ENCODE measurements at regions not wholly inside any gene's neighbourhood (a gene's known extent, or its start where the extent isn't known, plus 50 kb on each side); places are given as distances from the start of the nearest gene placed in this dataset.

GRCh38 chr5:167168971-167169370 lies 1122.5 kb upstream of the WWC1 start:
- Histone ChIP-seq H3K4me1 (no peaks in the 10 kb centered on the region), H3K4me3 (no peak overlapping the region), H3K27ac (no peak overlapping the region), H3K36me3 (no peaks in the 10 kb centered on the region), H3K27me3 (no peaks in the 10 kb centered on the region), H3K9me3 (no peaks in the 10 kb centered on the region)
- ATAC-seq, result no peak
- TF ChIP-seq CTCF (IDR thresholded peaks at IDR 0.05 in 4 of 5, conservative IDR thresholded peaks at IDR 0.05 in 1 of 5) (no peak), POLR2A (IDR thresholded peaks at IDR 0.05) (no peak)
- intact Hi-C loops (cut with DNase I; ENCODE audit: low total_unique reads), result no loop called here
- DNase-seq, result no peak
- in situ Hi-C loops (cut with MboI; ENCODE audit: low sequenced_read_pairs in 4 of 4), result no loop called here

DNA sequence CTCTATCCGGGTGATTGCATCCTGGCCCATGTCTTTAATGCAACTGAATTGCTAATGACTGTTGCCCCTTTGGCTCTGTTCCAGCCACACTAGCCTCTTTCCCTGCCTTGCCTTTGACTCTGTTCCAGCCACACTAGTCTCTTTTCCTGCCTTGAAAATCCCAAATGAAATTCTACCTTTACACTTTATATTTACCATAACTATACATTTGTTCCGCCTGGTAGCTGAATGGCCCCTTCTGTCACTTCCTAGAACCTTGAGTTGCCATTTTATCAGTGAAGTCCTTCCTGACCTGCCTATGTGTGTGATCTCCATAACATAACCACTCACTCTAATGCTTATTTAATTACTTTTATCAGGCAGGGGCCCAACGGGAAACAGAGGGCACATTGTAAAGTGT lies 1120.4 kb upstream of the WWC1 start:
- Histone ChIP-seq H3K4me1 (no peaks in the 10 kb centered on the region), H3K36me3 (no peaks in the 10 kb centered on the region), H3K9me3 (no peaks in the 10 kb centered on the region), H3K27ac (no peak overlapping the region), H3K27me3 (no peaks in the 10 kb centered on the region), H3K4me3 (no peak overlapping the region)
- no peak for DNase-seq
- intact Hi-C loops (cut with DNase I; ENCODE audit: low total_unique reads) (no loop called here), in situ Hi-C loops (cut with MboI; ENCODE audit: low sequenced_read_pairs in 4 of 4) (no loop called here)
- ATAC-seq, result no peak
- TF ChIP-seq CTCF (IDR thresholded peaks at IDR 0.05 in 4 of 5, conservative IDR thresholded peaks at IDR 0.05 in 1 of 5) (no peak), POLR2A (IDR thresholded peaks at IDR 0.05) (no peak)

DNA sequence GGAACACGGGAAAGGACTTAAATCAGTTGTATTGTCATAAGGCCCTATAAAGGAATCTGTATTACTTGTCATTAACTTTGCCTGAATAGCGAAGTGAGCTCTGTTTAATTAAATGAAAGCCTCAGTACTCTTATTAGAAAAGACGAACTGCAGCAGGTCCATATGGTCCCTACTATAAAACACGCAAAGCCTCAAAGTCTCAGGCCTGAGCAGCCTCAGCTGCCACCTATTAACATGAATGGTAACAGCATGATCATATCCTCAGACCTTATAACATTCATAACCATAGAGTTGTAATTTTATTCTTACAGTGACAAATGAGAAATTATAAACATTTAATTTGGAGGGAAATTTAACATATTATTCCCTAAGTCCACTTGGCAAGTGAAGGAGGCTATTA lies 1113.7 kb upstream of the WWC1 start:
- in situ Hi-C loops (cut with MboI; ENCODE audit: low sequenced_read_pairs in 4 of 4) (no loop called here), intact Hi-C loops (cut with DNase I; ENCODE audit: low total_unique reads) (no loop called here)
- Histone ChIP-seq H3K27me3 (no peaks in the 10 kb centered on the region), H3K4me3 (no peak overlapping the region), H3K4me1 (no peaks in the 10 kb centered on the region), H3K27ac (no peak overlapping the region), H3K9me3 (no peaks in the 10 kb centered on the region), H3K36me3 (no peaks in the 10 kb centered on the region)
- DNase-seq, result no peak
- ATAC-seq, result no peak
- TF ChIP-seq POLR2A (IDR thresholded peaks at IDR 0.05), result no peak
- no peak for TF ChIP-seq CTCF (IDR thresholded peaks at IDR 0.05 in 4 of 5, conservative IDR thresholded peaks at IDR 0.05 in 1 of 5)

- H3K4me3 ChIP-seq, result no peak overlapping the region
- no peak overlapping the region for H3K27ac ChIP-seq
- intact Hi-C loops (cut with DNase I; ENCODE audit: low total_unique reads), result no loop called here
- no peaks in the 10 kb centered on the region for H3K36me3 ChIP-seq
- no peaks in the 10 kb centered on the region for H3K9me3 ChIP-seq
- TF ChIP-seq CTCF (IDR thresholded peaks at IDR 0.05 in 4 of 5, conservative IDR thresholded peaks at IDR 0.05 in 1 of 5) (no peak), POLR2A (IDR thresholded peaks at IDR 0.05) (no peak)
- no peak for DNase-seq
- no peaks in the 10 kb centered on the region for H3K27me3 ChIP-seq
- in situ Hi-C loops (cut with MboI; ENCODE audit: low sequenced_read_pairs in 4 of 4), result no loop called here
- ATAC-seq, result no peak
- H3K4me1 ChIP-seq, result no peaks in the 10 kb centered on the region
These were observed 1110.5 kb upstream of the WWC1 start for GRCh38 chr5:167180906-167181305.

- Histone ChIP-seq H3K36me3 (no peaks in the 10 kb centered on the region), H3K27me3 (no peaks in the 10 kb centered on the region), H3K9me3 (no peaks in the 10 kb centered on the region), H3K4me1 (no peaks in the 10 kb centered on the region), H3K27ac (no peak overlapping the region), H3K4me3 (no peak overlapping the region)
- in situ Hi-C loops (cut with MboI; ENCODE audit: low sequenced_read_pairs in 4 of 4) (no loop called here), intact Hi-C loops (cut with DNase I; ENCODE audit: low total_unique reads) (no loop called here)
- ATAC-seq, result no peak
- TF ChIP-seq CTCF (IDR thresholded peaks at IDR 0.05 in 4 of 5, conservative IDR thresholded peaks at IDR 0.05 in 1 of 5) (no peak), POLR2A (IDR thresholded peaks at IDR 0.05) (no peak)
- DNase-seq, result no peak
These were observed 1085.6 kb upstream of the WWC1 start for GRCh38 chr5:167205881-167206280.

Measured in gastrocnemius medialis (tissue), 4 donors.